GM12864 (cell line): ENCODE measurements at regions not wholly inside any gene's neighbourhood (a gene's known extent, or its start where the extent isn't known, plus 50 kb on each side); places are given as distances from the start of the nearest gene placed in this dataset.

Source experiments
- DNase-seq: peaks from one replicate; pipeline ENCODE4 v3.0.0-alpha.2; 2011; ENCODE audit warnings: low read depth
- H3K4me3 ChIP-seq: 2 replicates; pipeline ENCODE4 v1.5.1; 2011; ENCODE audit warnings: mild to moderate bottlenecking, low read depth, low read length, control low read depth
- TF ChIP-seq, protein P1 (sequence below): IDR thresholded peaks from 2 replicates; pipeline ENCODE4 v1.5.1; 2011; ENCODE audit warnings: low read depth, mild to moderate bottlenecking, moderate library complexity, low read length, control low read depth, inconsistent platforms; ENCODE audit errors: missing control alignments

GRCh38 chr1:191876631-191877030, 281.6 kb upstream of the RGS18 start:
- no peak overlapping the region for H3K4me3 ChIP-seq
- no peak for DNase-seq
- TF ChIP-seq, protein P1, sequence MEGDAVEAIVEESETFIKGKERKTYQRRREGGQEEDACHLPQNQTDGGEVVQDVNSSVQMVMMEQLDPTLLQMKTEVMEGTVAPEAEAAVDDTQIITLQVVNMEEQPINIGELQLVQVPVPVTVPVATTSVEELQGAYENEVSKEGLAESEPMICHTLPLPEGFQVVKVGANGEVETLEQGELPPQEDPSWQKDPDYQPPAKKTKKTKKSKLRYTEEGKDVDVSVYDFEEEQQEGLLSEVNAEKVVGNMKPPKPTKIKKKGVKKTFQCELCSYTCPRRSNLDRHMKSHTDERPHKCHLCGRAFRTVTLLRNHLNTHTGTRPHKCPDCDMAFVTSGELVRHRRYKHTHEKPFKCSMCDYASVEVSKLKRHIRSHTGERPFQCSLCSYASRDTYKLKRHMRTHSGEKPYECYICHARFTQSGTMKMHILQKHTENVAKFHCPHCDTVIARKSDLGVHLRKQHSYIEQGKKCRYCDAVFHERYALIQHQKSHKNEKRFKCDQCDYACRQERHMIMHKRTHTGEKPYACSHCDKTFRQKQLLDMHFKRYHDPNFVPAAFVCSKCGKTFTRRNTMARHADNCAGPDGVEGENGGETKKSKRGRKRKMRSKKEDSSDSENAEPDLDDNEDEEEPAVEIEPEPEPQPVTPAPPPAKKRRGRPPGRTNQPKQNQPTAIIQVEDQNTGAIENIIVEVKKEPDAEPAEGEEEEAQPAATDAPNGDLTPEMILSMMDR: no peak

- TF ChIP-seq, protein P1: no peak
- H3K4me3 ChIP-seq: no peak overlapping the region
- DNase-seq: no peak
Measured at GRCh38 chr1:191882870-191883269, 275.4 kb upstream of the RGS18 start.

GRCh38 chr1:191886977-191887376, 271.3 kb upstream of the RGS18 start:
- no peak for DNase-seq
- TF ChIP-seq, protein P1: no peak
- no peak overlapping the region for H3K4me3 ChIP-seq

- DNase-seq: no peak
- TF ChIP-seq, protein P1: no peak
- no peak overlapping the region for H3K4me3 ChIP-seq
Measured at GRCh38 chr1:191888996-191889622, 269.2 kb upstream of the RGS18 start.

GRCh38 chr1:191889623-191890003, 268.6 kb upstream of the RGS18 start:
- TF ChIP-seq, protein P1: no peak
- no peak overlapping the region for H3K4me3 ChIP-seq
- DNase-seq: no peak

GRCh38 chr1:191890433-191891088, 267.7 kb upstream of the RGS18 start:
- TF ChIP-seq, protein P1: no peak
- no peak overlapping the region for H3K4me3 ChIP-seq
- DNase-seq: no peak

- H3K4me3 ChIP-seq: no peak overlapping the region
- TF ChIP-seq, protein P1: no peak
- DNase-seq: no peak
Measured at GRCh38 chr1:191892716-191893115, 265.5 kb upstream of the RGS18 start.
